K562 (cell line): ENCODE measurements at regions not wholly inside any gene's neighbourhood (a gene's known extent, or its start where the extent isn't known, plus 50 kb on each side); places are given as distances from the start of the nearest gene placed in this dataset.

Experiments
- ATAC-seq: fragments of 200-7000 bp; cut with Tn5 transposase; 3 replicates; pipeline ENCODE4 v1.9.1; 2020; ENCODE audit warnings: moderate library complexity
- BruUV-seq: library from RNA; stranded (reverse); fragments of 400-500 nt; replicated peaks from 2 replicates; lab custom pipeline; 2021; lab: Mats Ljungman, UMichigan
- CTCF ChIA-PET: fragments of 300-600 bp; formaldehyde crosslinking; extraction: SDS; loops from one replicate; lab custom pipeline; 2021; ENCODE audit warnings: low intra/inter-chr PET ratio; lab: Yijun Ruan, JAX
- POLR2A ChIA-PET: fragments of 300-600, 350-650 bp; sonication (Branson Sonifier 250); formaldehyde crosslinking; extraction: SDS; loops from one replicate; lab custom pipeline; 2021; ENCODE audit warnings: antibody characterized with exemption, inconsistent platforms; lab: Yijun Ruan, JAX
- DNase-seq, 4 experiments: peaks; one replicate each; pipeline versions ENCODE4 v3.0.0 to v3.0.0-alpha.2; 2011 to 2018; ENCODE audit warnings: low spot score in 3 of 4, mixed read lengths in 3 of 4; ENCODE audit errors: extremely low read depth in 1 of 4
- FAIRE-seq: peaks from 2 replicates; lab custom pipeline; 2011; peaks lifted over from hg19 to GRCh38; lab: Jason Lieb, UNC
- H2AFZ ChIP-seq: 2 replicates; pipeline ENCODE4 v1.6.0; 2011; ENCODE audit warnings: low read depth, low read length, control low read depth, inconsistent platforms
- H3K27ac ChIP-seq: fragments of 200-600 bp; 3 replicates; pipeline ENCODE4 v1.8.0; 2011; ENCODE audit warnings: low read depth, mild to moderate bottlenecking, control low read depth, inconsistent platforms, low read length, moderate library complexity, mixed read lengths; ENCODE audit errors: extremely low read depth
- H3K27me3 ChIP-seq, 2 experiments: fragments of 300-600 bp in 1 of 2; 2 replicates in 1 of 2; 3 replicates in 1 of 2; pipeline versions ENCODE4 v1.6.0 to v1.8.0; 2011; ENCODE audit warnings: inconsistent platforms in 2 of 2, low read length in 2 of 2, mild to moderate bottlenecking in 1 of 2, mixed read lengths in 1 of 2, moderate library complexity in 1 of 2; ENCODE audit not compliant: control insufficient read depth in 2 of 2, insufficient read depth in 2 of 2
- H3K36me3 ChIP-seq: fragments of 300-600 bp; 3 replicates; pipeline ENCODE4 v1.8.0; 2011; ENCODE audit warnings: mild to moderate bottlenecking, low read length, inconsistent platforms; ENCODE audit not compliant: control insufficient read depth, insufficient read depth
- H3K4me1 ChIP-seq, 2 experiments: fragments of 200-600 bp in 1 of 2; replicated peaks in 1 of 2; 2 replicates in 1 of 2; 3 replicates in 1 of 2; pipeline versions ENCODE4 v1.5.1 to v1.8.0; 2011; ENCODE audit warnings: inconsistent platforms in 2 of 2, low read length in 2 of 2, mild to moderate bottlenecking in 1 of 2, mixed read lengths in 1 of 2, moderate library complexity in 1 of 2; ENCODE audit not compliant: control insufficient read depth in 2 of 2, insufficient read depth in 2 of 2
- H3K4me2 ChIP-seq: 2 replicates; pipeline ENCODE4 v1.6.1; 2011; ENCODE audit warnings: low read length, control low read depth, inconsistent platforms, mixed read lengths; ENCODE audit not compliant: insufficient read depth
- H3K4me3 ChIP-seq: fragments of 200-600 bp; sonication (generic), shearing (Covaris generic); 2 replicates; pipeline ENCODE4 v1.5.1; 2016; ENCODE audit warnings: control low read depth, inconsistent platforms
- H3K79me2 ChIP-seq: fragments of 200-600 bp; 3 replicates; pipeline ENCODE4 v1.8.0; 2011; ENCODE audit warnings: low read length, inconsistent platforms; ENCODE audit not compliant: control insufficient read depth, insufficient read depth
- H3K9ac ChIP-seq, 2 experiments: 2 replicates each; pipeline versions ENCODE4 v1.6.0 to v1.6.1; 2011; ENCODE audit warnings: low read depth in 2 of 2, low read length in 2 of 2, control low read depth in 1 of 2, inconsistent platforms in 1 of 2, mild to moderate bottlenecking in 1 of 2, mixed read lengths in 1 of 2; ENCODE audit not compliant: insufficient read depth in 1 of 2
- H3K9me1 ChIP-seq: one replicate; pipeline ENCODE4 v1.6.0; 2011; ENCODE audit warnings: inconsistent platforms, mild to moderate bottlenecking, low read length, moderate library complexity; ENCODE audit not compliant: control insufficient read depth, insufficient read depth
- H3K9me3 ChIP-seq: replicated peaks from 2 replicates; pipeline ENCODE4 v1.5.1; 2011; ENCODE audit warnings: low read depth, low read length, inconsistent platforms; ENCODE audit not compliant: control insufficient read depth, insufficient read depth
- H4K20me1 ChIP-seq: replicated peaks from 2 replicates; pipeline ENCODE4 v1.6.1; 2011; ENCODE audit warnings: low read length, inconsistent platforms, mixed read lengths; ENCODE audit not compliant: control insufficient read depth, insufficient read depth
- HNRNPLL ChIP-seq: fragments of 200-400 bp; formaldehyde crosslinking; IDR thresholded peaks from 2 replicates; pipeline ENCODE4 v1.6.1; 2017; ENCODE audit warnings: low read length, low read depth, mild to moderate bottlenecking; ENCODE audit not compliant: poor library complexity, severe bottlenecking
- NUFIP1 ChIP-seq: fragments of 450-650 bp; IDR thresholded peaks from 2 replicates; pipeline ENCODE4 v1.6.1; 2018; ENCODE audit not compliant: partially characterized antibody
- PHB2 ChIP-seq: fragments of 450-650 bp; IDR thresholded peaks from 2 replicates; pipeline ENCODE4 v1.6.1; 2017; ENCODE audit warnings: low read depth
- POLR2AphosphoS2 ChIP-seq: IDR thresholded peaks from 2 replicates; pipeline ENCODE4 v1.6.1; 2012; ENCODE audit warnings: low read length, improper control_type of control experiment
- POLR2H ChIP-seq: IDR thresholded peaks from 2 replicates; pipeline ENCODE4 v1.6.1; 2016; ENCODE audit warnings: missing genetic modification characterization, low read depth, mild to moderate bottlenecking, control low read depth, missing compliant biosample characterization, moderate library complexity
- RAD51 ChIP-seq: fragments of 450-650 bp; IDR thresholded peaks from 2 replicates; pipeline ENCODE4 v1.7.1; 2016; ENCODE audit warnings: low read depth, mild to moderate bottlenecking, borderline replicate concordance
- RBFOX2 ChIP-seq: fragments of 200-400 bp; formaldehyde crosslinking; IDR thresholded peaks from 2 replicates; pipeline ENCODE4 v1.6.1; 2017; ENCODE audit warnings: low read depth, mild to moderate bottlenecking, low read length, moderate library complexity
- SMAD4 ChIP-seq: fragments of 250-450 bp; sonication (Bioruptor Pico); conservative IDR thresholded peaks from 2 replicates; pipeline ENCODE4 v1.8.0; 2021; ENCODE audit warnings: inconsistent platforms, mild to moderate bottlenecking, moderate library complexity
- ZFX ChIP-seq: sonication (generic); formaldehyde crosslinking; IDR thresholded peaks from 2 replicates; pipeline ENCODE4 v1.8.0; 2022; ENCODE audit warnings: mild to moderate bottlenecking, missing genetic modification reagents, moderate library complexity
- ZNF184 ChIP-seq: sonication (generic); formaldehyde crosslinking; IDR thresholded peaks from 2 replicates; pipeline ENCODE4 v1.5.0; 2020; ENCODE audit warnings: missing genetic modification reagents
- WGBS: fragments of 100-300 bp; shearing (Covaris generic); methylation state at CpG from one replicate; pipeline ENCODE4 v1.1.6; 2016; ENCODE audit warnings: low coverage, mixed read lengths; ENCODE audit not compliant: insufficient coverage; ENCODE audit errors: missing lambda C conversion rate; 5-methylcytosine and 5-hydroxymethylcytosine counted together
- in situ Hi-C: fragments of 300-500 bp; cut with MboI; formaldehyde crosslinking; loops from 4 replicates; pipeline ENCODE4 v1.15.0; 2018; ENCODE audit warnings: inconsistent platforms, mixed read lengths
- intact Hi-C: fragments of 100-400 bp; cut with micrococcal nuclease; formaldehyde crosslinking; loops from 2 replicates; pipeline ENCODE4 v1.14.2; 2022
- TF ChIP-seq, protein P1 (sequence below): fragments of 250-450 bp; sonication (Bioruptor Pico); IDR thresholded peaks from 2 replicates; pipeline ENCODE4 v1.4.0; 2020

DNA sequence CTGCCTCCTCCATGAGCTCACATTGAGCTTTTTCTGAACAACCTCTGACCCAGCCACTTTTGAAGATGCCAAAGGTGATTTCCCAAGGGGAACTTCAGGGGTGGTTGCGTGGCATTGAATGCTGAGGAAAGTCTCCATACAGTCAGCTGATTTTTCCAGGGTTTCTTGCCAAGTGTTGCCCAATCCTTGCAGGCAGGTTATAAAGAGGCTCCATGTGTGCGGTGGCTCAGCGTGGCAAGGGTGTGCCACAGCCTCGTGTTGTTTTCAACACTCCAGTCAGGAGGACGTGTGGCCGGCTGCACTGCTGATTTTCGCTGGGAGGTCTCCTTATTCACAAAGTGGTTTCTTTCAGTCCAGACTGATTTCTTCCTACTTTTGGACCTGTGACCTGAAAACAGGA, 81.4 kb upstream of the GATA6 start:
- no peak for TF ChIP-seq ZFX (CRISPR knock-in tag)
- TF ChIP-seq HNRNPLL, result no peak
- TF ChIP-seq ZNF184, result no peak
- TF ChIP-seq PHB2, result no peak
- no peak for TF ChIP-seq POLR2AphosphoS2
- no peak for TF ChIP-seq RBFOX2
- TF ChIP-seq POLR2H (tag), result no peak
- TF ChIP-seq, protein P1, sequence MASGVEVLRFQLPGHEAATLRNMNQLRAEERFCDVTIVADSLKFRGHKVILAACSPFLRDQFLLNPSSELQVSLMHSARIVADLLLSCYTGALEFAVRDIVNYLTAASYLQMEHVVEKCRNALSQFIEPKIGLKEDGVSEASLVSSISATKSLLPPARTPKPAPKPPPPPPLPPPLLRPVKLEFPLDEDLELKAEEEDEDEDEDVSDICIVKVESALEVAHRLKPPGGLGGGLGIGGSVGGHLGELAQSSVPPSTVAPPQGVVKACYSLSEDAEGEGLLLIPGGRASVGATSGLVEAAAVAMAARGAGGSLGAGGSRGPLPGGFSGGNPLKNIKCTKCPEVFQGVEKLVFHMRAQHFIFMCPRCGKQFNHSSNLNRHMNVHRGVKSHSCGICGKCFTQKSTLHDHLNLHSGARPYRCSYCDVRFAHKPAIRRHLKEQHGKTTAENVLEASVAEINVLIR (CRISPR knock-in tag), result no peak
- TF ChIP-seq SMAD4 (CRISPR knock-in tag), result no peak
- TF ChIP-seq RAD51, result no peak
- no peak for TF ChIP-seq NUFIP1
- TF ChIP-seq, all 486 proteins: peak for 0
- ChIA-PET POLR2A (interaction anchor here (1.1 to 1.3 kb wide), 2 partner anchors 8 to 14 kb away, joined by 3 to 4 read pairs; no protein-coding TSS in a partner anchor), CTCF (no interaction called here)
- DNase-seq, result no peak
- no TSS peak for BruUV-seq
- no peak overlapping the region for H3K9ac ChIP-seq
- H3K79me2 ChIP-seq, result no peaks in the 10 kb centered on the region
- no peaks in the 10 kb centered on the region for H4K20me1 ChIP-seq
- H3K27ac ChIP-seq, result no peak overlapping the region
- no peak overlapping the region for H2AFZ ChIP-seq
- H3K4me1 ChIP-seq, result peaks cover 0 to 3% of the 10 kb centered on the region in 2 experiments; a peak in 2 of 5 replicates
- H3K9me1 ChIP-seq, result no peaks in the 10 kb centered on the region
- intact Hi-C loops, result no loop called here
- H3K9me3 ChIP-seq, result no peaks in the 10 kb centered on the region
- H3K4me2 ChIP-seq, result no peak overlapping the region
- 4% methylated on average over 7 of the region's 7 CpGs for WGBS
- no peak overlapping the region for H3K4me3 ChIP-seq
- no peaks in the 10 kb centered on the region for H3K36me3 ChIP-seq
- in situ Hi-C loops, result no loop called here
- no peak for FAIRE-seq
- ATAC-seq, result no peak
- H3K27me3 ChIP-seq, result peaks cover 39 to 54% of the 10 kb centered on the region in 2 experiments
